GM10266 (cell line): ENCODE measurements at regions not wholly inside any gene's neighbourhood (a gene's known extent, or its start where the extent isn't known, plus 50 kb on each side); places are given as distances from the start of the nearest gene placed in this dataset.

Experiments used
- DNase-seq: peaks from one replicate; pipeline ENCODE4 v3.0.0; 2012; ENCODE audit errors: extremely low spot score
- CTCF ChIP-seq: IDR thresholded peaks from 2 replicates; pipeline ENCODE4 v1.5.1; 2012; ENCODE audit warnings: mild to moderate bottlenecking, low read depth; ENCODE audit not compliant: control insufficient read depth, insufficient read depth; ENCODE audit errors: missing control alignments

DNA sequence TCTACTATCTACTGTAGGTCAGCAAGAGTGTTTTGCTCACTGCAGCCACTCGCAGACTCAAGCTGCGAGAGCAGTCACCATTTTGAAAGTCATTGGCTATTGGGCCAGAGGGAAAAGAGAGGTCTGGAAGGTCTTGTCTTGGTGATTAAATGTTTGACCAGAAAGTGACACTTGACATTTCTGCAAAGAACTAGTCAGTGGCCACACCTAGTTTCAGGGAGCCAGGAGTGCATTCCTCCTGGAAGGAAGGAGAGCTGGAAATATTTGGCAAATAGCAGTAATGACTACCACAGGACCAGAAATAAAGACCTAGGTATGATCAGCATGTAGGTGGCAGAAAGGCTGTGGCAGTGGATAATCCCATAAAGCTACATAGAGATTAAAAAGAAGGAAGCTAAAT lies 440.0 kb upstream of the PLXNA2 start:
- no peak for TF ChIP-seq CTCF
- no peak for DNase-seq

GRCh38 chr1:208686592-208686991 lies 442.4 kb upstream of the PLXNA2 start:
- no peak for DNase-seq
- no peak for TF ChIP-seq CTCF

DNA sequence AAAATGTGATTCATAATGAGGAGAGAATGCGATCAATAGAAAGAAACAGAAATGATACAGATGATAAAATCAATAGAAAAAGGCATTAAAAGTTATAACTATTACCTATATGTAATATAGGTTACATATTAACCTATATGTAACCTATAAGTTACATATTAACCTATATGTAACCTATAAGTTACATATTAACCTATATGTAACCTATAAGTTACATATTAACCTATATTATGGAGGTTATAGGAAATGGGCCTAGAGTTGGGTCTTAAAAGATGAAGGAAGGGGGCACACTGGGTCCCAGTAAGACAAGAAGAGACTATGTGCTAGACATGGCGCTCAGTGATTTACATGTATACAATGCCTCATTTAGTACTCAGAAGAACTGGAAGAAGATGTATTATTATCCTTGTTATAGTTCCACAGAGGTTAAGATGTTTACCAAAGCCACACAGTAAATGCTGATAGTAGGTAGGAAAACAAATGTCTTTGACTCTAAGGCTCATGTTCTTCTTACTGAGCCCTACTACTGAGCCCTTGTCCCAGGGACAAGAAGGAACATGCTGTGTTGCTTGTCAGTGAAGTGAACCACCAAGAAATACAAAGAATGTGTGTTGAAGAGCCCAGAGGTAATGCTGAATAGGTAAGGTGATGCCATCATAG lies 444.6 kb upstream of the PLXNA2 start:
- TF ChIP-seq CTCF: no peak
- DNase-seq: no peak

DNA sequence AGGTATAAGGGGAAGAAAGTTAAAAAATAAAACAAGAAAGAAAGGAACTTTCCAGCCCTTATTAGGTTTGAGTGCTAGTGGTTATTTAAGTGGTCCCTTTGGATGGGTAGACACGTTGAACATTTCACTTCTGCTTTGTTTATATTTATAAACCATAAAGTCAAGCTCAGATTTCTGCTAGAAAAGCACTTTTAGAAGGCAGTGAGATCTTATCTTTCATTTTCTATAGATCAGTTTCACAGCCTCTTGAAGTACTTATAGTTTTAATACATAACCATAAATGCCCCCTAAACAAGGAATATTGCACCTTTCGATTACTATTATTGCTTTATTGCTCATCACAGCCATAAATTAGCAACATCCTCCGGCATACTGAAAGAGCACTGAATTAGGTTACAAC lies 446.8 kb upstream of the PLXNA2 start:
- TF ChIP-seq CTCF: no peak
- DNase-seq: no peak

- no peak for DNase-seq
- TF ChIP-seq CTCF: no peak
Measured at GRCh38 chr1:208709981-208710380, 465.8 kb upstream of the PLXNA2 start.

DNA sequence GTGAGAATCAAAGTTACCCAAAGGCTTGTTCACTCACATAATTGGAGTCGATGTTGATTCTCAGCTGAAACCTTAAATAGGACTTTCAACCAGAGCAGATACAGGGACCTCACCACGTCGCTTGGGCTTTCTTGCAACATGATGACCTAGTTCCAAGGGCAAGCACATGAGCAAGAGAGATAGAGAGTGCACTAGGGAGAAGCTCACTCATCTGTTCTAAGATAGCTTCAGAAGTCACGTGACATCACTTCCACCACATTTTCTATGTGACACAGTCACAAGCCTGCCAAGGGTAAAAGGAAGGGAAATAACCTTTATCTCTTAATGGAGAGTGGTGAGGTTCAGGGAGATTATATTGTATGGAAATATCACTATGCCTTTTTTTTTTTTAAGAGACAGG lies 470.1 kb upstream of the PLXNA2 start:
- no peak for DNase-seq
- no peak for TF ChIP-seq CTCF

- no peak for TF ChIP-seq CTCF
- no peak for DNase-seq
Measured at GRCh38 chr1:208717525-208717924, 473.3 kb upstream of the PLXNA2 start.
